A673 (cell line): ENCODE measurements at regions not wholly inside any gene's neighbourhood (a gene's known extent, or its start where the extent isn't known, plus 50 kb on each side); places are given as distances from the start of the nearest gene placed in this dataset.

Experiments used
- EZH2 ChIP-seq: fragments of 200-600 bp; sonication (generic); IDR thresholded peaks from 2 replicates; pipeline ENCODE4 v1.6.1; 2017; ENCODE audit warnings: borderline replicate concordance, low read depth, mild to moderate bottlenecking, mixed read lengths, antibody characterized with exemption, low read length; ENCODE audit not compliant: poor library complexity, severe bottlenecking
- TF ChIP-seq, protein P1 (sequence below): fragments of 300-800, 200-600 bp; sonication (generic); conservative IDR thresholded peaks from 2 replicates; pipeline ENCODE4 v1.5.1; 2017; ENCODE audit warnings: low read depth, mild to moderate bottlenecking, antibody characterized with exemption, low read length, moderate library complexity, mixed read lengths

DNA sequence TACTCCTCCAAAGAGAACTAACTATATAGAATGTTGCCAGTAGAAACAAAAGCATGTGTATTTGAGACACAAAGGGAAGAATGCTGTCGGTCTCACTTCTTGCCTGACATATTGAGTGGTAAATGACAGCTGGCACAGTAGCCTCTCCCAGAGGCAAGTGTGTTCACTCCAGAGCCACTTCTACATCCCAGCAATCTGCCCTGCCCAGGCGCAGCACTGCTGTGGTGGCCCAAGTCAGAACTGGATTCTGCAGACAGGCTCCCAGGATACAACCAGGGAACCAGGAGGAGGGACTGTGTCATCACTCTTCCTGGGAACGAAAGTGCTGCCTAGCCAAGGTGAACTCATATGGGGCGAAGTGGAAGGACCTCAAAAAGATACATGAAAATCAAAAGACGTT, 103.2 kb upstream of the ARMC2 start:
- TF ChIP-seq, protein P1, sequence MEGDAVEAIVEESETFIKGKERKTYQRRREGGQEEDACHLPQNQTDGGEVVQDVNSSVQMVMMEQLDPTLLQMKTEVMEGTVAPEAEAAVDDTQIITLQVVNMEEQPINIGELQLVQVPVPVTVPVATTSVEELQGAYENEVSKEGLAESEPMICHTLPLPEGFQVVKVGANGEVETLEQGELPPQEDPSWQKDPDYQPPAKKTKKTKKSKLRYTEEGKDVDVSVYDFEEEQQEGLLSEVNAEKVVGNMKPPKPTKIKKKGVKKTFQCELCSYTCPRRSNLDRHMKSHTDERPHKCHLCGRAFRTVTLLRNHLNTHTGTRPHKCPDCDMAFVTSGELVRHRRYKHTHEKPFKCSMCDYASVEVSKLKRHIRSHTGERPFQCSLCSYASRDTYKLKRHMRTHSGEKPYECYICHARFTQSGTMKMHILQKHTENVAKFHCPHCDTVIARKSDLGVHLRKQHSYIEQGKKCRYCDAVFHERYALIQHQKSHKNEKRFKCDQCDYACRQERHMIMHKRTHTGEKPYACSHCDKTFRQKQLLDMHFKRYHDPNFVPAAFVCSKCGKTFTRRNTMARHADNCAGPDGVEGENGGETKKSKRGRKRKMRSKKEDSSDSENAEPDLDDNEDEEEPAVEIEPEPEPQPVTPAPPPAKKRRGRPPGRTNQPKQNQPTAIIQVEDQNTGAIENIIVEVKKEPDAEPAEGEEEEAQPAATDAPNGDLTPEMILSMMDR, result no peak
- TF ChIP-seq EZH2, result no peak
